Raji (cell line): ENCODE measurements at regions not wholly inside any gene's neighbourhood (a gene's known extent, or its start where the extent isn't known, plus 50 kb on each side); places are given as distances from the start of the nearest gene placed in this dataset.

Source experiments
- POLR2A ChIP-seq: IDR thresholded peaks from 2 replicates; pipeline ENCODE4 v1.6.1; 2011; ENCODE audit warnings: low read depth, low read length, control low read depth; ENCODE audit not compliant: insufficient read depth

GRCh38 chr2:59084326-59084725, 843.2 kb upstream of the FANCL start:
- TF ChIP-seq POLR2A, result no peak

- TF ChIP-seq POLR2A, result no peak
Observed at GRCh38 chr2:59083075-59083828, 842.1 kb upstream of the FANCL start.

- TF ChIP-seq POLR2A, result no peak
Observed at GRCh38 chr2:59082657-59083056, 841.5 kb upstream of the FANCL start.

- no peak for TF ChIP-seq POLR2A
Observed at GRCh38 chr2:59080451-59081181, 839.5 kb upstream of the FANCL start.

- no peak for TF ChIP-seq POLR2A
Observed at GRCh38 chr2:59077981-59078531, 836.9 kb upstream of the FANCL start.

- no peak for TF ChIP-seq POLR2A
Observed at GRCh38 chr2:59077026-59077725, 836.1 kb upstream of the FANCL start.

GRCh38 chr2:59076079-59076619, 835.0 kb upstream of the FANCL start:
- no peak for TF ChIP-seq POLR2A

- TF ChIP-seq POLR2A, result no peak
Observed at GRCh38 chr2:59074071-59074470, 832.9 kb upstream of the FANCL start.

- no peak for TF ChIP-seq POLR2A
Observed at GRCh38 chr2:59073286-59073685, 832.2 kb upstream of the FANCL start.

GRCh38 chr2:59068255-59068654, 827.1 kb upstream of the FANCL start:
- no peak for TF ChIP-seq POLR2A

- no peak for TF ChIP-seq POLR2A
Observed at GRCh38 chr2:59066787-59067399, 825.8 kb upstream of the FANCL start.

GRCh38 chr2:59047373-59047995, 806.4 kb upstream of the FANCL start:
- TF ChIP-seq POLR2A, result no peak

GRCh38 chr2:59046401-59047372, 805.6 kb upstream of the FANCL start:
- TF ChIP-seq POLR2A, result no peak
